Activated naive CD4-positive, alpha-beta T cell treated with anti-CD3 and anti-CD28 coated beads, Interleukin-2, amount 50 U/mL, for 16 hours (primary cell): ENCODE measurements at regions not wholly inside any gene's neighbourhood (a gene's known extent, or its start where the extent isn't known, plus 50 kb on each side); places are given as distances from the start of the nearest gene placed in this dataset.
A peak's percentile ranks its signal among the peaks of the same experiment; 100 is the strongest.
"Not testable (repeated sequence)": the region's sequence is repeated elsewhere in the genome, so short reads cannot be mapped to it uniquely, and the experiment has no call there.

Source experiments
- DNase-seq: peaks from one replicate; pipeline ENCODE4 v3.0.0-alpha.2; 2020

- not testable (repeated sequence) for DNase-seq
Measured at GRCh38 chr16:88188171-88188895, 194.4 kb upstream of the ZNF469 start.

DNA sequence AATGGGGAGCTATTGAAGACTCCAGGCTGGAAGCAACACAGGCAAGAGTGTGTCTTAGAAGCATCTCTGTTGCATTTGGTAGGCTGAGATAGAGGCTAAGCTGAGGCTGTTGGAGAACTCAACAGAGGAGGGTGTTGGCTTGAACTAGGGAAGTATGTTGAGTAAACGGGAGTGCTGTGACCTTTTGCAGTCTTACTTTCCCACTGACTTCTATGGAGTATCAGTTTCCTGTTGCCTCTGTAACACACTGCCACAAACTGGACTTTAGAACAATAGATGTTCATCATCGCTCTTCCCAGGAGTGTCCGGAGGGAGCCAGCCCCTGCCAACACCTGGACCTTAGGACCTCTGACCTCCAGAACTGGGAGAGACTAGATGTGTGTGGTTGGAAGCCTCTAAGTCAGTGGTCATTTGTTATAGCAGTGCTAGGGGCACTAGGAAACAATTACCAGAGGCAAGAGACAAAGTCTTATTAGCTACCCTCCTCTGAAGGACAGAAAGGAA is 192.1 kb upstream of the ZNF469 start:
- not testable (repeated sequence) for DNase-seq

DNA sequence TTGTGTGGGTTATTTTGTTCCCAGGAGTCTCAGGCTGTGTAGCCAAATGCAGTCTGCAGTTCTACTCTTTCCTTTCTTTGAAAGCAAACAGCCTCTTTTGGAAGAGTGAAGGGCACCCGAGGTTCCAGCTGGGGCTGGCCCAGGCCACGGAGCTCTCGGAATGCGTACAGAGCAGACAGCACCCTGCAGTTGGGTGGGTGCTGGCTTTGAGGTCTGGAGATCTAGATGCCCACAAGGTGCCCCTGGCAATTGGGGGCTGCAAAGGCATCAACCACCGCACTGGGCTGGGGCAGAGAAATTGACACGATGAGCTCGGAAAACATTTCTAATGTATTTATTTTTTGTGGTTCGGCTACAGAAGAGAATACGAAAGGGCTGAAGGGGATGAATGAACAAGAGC is 191.6 kb upstream of the ZNF469 start:
- DNase-seq, result not testable (repeated sequence)

DNA sequence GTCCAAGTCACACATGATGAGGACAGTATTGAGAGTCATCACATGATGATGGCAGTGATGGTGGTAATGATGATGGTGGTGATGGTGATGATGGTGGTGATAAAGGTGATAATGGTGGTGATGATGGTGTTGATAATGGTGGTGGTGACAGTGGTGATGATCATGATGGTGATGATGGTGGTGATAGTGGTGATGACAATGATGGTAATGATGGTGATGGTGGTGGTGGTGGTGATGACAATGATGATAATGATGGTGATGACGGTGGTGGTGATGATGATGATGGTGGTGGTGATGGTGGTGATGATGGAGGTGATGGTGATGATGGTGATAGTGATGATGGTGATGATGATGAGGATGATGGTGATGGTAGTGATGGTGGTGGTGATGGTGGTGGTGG is 190.2 kb upstream of the ZNF469 start:
- no peak for DNase-seq

GRCh38 chr16:88193706-88194396 is 188.9 kb upstream of the ZNF469 start:
- DNase-seq, result peak; percentile 30

DNA sequence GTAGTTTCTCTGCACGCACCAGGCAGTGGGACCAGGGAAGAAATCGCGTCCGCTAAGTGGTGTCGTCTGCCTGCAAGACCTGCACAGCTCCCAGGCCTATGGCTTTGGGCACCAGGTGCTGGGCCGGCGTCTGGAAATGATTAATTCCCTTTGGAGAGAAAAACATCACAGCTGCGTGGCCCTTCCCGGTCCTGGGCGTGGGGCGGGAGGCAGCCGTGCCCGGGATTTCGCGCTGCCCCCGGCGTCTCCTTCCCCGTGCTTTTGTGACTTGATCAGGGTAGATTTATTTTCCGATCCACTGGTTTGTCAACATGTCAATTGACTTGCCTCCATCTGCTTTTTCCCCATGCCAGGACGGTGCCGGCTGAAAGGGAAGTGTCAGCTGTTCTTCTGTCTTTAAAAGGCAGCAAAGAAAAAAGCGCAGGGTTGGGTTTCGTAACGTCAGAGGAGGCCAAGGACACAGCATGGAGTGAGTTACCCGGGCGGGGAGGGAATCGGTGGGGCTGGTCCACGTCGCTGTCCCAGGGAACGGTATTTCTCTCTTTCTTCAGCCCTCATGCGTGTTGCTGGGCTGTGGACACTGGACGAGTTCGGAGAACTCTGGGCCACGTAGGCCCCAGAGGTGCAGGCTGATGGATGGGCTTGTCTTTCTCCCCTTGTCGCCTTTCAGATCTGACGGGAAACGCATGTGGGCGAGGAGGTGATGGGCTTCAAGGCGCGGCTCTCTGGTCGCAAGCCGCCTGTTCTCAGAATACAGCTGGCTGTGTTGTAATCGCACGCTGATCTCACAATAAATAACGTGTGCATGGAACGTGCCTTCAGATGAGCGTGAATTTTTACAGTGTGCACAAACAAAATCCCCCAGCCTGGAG is 188.1 kb upstream of the ZNF469 start:
- DNase-seq, result no peak

GRCh38 chr16:88195269-88195705 is 187.5 kb upstream of the ZNF469 start:
- no peak for DNase-seq

DNA sequence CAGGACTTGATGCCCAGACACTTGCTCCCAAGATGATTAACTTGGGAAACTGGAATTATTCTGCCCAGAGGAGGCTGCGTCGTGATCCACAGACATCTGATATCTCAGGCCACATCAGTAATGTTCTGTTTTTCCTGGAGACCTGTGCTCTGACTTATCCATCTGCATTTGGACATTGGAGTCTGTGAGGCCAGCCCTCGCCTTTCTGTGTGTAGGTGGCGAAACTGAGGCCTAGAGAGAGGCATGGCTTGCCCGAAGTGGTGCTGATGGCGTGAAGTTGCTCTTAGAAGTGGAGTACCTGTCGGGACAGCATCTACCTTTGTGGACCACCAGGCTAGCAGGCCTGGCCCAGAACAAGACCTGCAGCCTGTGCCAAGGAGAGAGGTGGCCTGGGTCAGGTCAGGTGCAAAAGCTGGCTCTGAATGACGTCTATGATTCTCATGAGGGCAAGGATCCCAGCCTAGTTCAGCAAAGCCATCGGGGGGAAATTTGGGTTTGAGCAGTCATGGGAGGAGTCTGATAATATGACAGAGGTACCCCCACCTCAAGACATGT is 186.8 kb upstream of the ZNF469 start:
- no peak for DNase-seq

DNA sequence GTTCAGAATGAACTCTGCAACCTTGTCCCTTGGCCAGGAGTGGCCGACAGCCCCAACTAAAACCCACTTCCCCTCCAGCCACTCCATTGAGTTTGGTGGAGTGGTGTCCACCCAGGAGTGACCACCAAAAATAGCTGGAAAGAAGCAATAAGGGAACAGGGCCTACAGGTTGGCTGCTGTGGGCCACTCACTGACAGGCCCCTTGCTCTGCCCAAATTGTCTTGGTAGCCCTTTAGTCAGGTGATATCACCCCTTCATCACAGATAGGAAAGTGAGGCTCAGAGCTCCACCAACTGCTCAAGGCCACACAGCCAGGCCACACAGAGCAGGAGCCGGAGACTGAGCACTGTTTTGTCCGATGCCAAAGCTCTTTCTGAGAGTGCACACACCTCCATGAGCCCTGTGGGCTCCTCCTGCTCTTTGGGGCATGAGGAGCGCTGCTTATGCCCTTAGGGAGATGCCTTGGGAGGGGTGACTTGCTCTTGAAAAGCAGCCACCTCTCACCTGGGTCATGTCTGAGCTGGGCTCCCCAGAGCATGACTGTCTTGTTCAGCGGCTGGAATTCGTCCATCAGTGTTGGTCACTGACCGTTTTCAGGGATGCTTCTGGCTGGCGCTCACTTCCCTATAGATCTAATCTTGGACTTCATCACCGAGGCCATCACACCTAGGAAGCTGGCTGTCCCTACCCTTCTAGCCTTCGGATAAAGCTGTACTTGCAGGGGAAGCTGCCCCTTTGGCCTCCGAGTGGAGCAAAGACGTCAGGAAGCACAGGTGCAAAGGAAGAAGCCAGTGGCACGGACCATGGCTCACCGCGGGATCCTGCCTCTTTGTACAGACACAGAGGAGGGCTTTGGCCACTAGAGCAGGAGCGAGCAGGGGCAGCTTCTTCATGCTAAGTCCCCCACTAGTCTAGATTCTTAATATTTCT is 186.0 kb upstream of the ZNF469 start:
- no peak for DNase-seq

- no peak for DNase-seq
Measured at GRCh38 chr16:88197481-88198456, 185.0 kb upstream of the ZNF469 start.

DNA sequence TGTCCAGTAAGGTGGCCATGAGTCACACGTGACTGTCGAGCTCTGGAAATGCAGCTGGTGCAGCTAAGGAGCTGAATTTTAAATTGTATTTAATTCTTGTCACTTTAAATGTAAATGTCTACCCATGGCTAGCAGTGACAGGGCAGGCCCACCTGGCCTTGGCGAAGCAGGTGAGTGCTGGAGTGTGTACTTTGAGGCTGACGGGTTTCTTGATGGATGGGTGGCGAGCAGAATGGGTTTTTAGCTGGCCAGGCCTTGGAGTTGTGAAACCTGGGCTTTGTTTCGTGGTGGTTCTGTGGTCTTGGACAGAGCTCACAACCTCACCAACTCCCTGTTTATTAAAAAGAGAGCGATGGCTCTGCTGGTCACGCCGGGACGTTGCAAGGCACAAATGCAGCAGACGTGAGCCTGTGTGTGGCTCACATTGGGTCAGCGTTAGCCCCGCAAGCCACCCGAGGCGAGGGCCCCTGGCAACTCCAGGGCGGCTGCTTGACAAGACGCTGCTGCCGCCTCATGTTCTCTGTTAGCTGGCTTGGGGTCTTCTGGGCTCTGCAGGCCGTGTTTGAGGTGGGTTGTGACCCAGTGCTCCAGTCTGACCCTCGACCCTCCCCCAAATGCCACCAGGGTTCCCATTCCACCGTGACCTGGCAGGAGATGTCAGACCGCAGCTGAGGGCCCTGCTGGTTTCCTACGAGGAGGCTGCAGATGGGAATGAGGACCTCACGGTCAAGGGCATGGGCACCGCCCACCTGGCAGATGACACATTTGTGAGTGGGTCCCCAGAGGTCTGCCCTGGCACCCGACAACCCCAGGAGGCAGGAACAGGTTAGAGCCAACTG is 184.1 kb upstream of the ZNF469 start:
- DNase-seq, result not testable (repeated sequence)

- not testable (repeated sequence) for DNase-seq
Measured at GRCh38 chr16:88199296-88200153, 183.2 kb upstream of the ZNF469 start.

DNA sequence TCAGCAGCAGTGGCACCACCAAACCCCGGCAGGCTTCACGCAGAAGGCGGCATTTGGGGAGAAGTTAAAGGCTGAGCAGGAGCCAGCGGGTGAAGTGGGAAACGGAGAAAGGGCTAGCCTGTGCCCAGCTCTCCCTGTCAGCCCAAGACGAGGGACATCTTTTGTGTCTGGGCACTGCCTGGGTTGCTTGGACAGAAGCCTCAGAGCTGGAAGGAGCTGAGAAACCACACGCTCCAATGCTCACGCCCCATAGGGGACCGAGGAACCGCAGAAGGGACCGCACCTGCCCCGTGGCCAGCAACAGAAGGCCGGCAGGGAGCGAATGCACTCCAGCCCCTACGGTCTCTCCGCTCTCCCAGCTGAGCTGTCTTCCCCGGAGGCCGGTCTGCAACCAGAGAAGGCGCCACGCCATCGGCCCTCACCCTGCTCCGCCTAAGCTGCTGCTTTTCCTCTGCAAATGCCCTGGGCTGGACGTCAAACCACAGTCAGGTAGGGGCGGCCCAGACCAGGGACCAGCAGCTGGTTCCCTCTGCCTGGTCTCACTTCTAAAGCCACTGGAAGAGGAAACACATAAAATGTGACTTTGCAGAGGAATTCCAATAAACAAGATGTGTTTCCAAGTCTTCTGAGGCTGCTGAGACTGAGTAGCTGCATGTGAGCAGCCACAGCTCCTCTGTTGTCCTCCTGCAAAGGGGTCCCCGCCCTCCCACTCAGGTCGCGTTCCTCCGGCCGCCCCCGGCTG is 182.4 kb upstream of the ZNF469 start:
- not testable (repeated sequence) for DNase-seq

- no peak for DNase-seq
Measured at GRCh38 chr16:88200896-88201185, 181.9 kb upstream of the ZNF469 start.

GRCh38 chr16:88201611-88202010 is 181.1 kb upstream of the ZNF469 start:
- DNase-seq, result not testable (repeated sequence)

GRCh38 chr16:88202207-88202745 is 180.5 kb upstream of the ZNF469 start:
- DNase-seq, result no peak

- not testable (repeated sequence) for DNase-seq
Measured at GRCh38 chr16:88202856-88203681, 179.7 kb upstream of the ZNF469 start.
